Fibroblast of lung (primary cell): ENCODE measurements at regions not wholly inside any gene's neighbourhood (a gene's known extent, or its start where the extent isn't known, plus 50 kb on each side); places are given as distances from the start of the nearest gene placed in this dataset.
A peak's percentile ranks its signal among the peaks of the same experiment; 100 is the strongest.

Experiments used
- DNase-seq, 2 donors: peaks; one replicate each; pipeline versions ENCODE4 v3.0.0 to v3.0.0-alpha.2; 2010; ENCODE audit warnings: low read depth in 2 of 2
- H2AFZ ChIP-seq: 2 replicates; pipeline ENCODE4 v1.5.1; 2012; ENCODE audit warnings: low read length, control low read depth, inconsistent platforms
- H3K27ac ChIP-seq: 2 replicates; pipeline ENCODE4 v1.5.1; 2011; ENCODE audit warnings: low read length, control low read depth; ENCODE audit not compliant: insufficient read depth
- H3K27me3 ChIP-seq: 2 replicates; pipeline ENCODE4 v1.5.1; 2011; ENCODE audit warnings: mild to moderate bottlenecking, low read length; ENCODE audit not compliant: control insufficient read depth, insufficient read depth
- H3K36me3 ChIP-seq: 2 replicates; pipeline ENCODE4 v1.5.1; 2011; ENCODE audit warnings: low read length; ENCODE audit not compliant: control insufficient read depth, insufficient read depth
- H3K4me1 ChIP-seq: 2 replicates; pipeline ENCODE4 v1.5.1; 2011; ENCODE audit warnings: low read length; ENCODE audit not compliant: control insufficient read depth, insufficient read depth; ENCODE audit errors: extremely low read depth
- H3K4me2 ChIP-seq: 2 replicates; pipeline ENCODE4 v1.5.1; 2011; ENCODE audit warnings: low read length, control low read depth; ENCODE audit not compliant: insufficient read depth; ENCODE audit errors: extremely low read depth
- H3K4me3 ChIP-seq, 4 experiments: fragments of 200-600 bp in 1 of 4; sonication (generic) in 1 of 4; replicated peaks in 1 of 4; 2 replicates each; pipeline ENCODE4 v1.5.1; 2011 to 2016; ENCODE audit warnings: low read length in 4 of 4, low read depth in 3 of 4, mild to moderate bottlenecking in 3 of 4, control low read depth in 2 of 4, inconsistent platforms in 1 of 4, mixed read lengths in 1 of 4; ENCODE audit not compliant: insufficient read depth in 1 of 4; ENCODE audit errors: control extremely low read depth in 1 of 4
- H3K79me2 ChIP-seq: 2 replicates; pipeline ENCODE4 v1.5.1; 2012; ENCODE audit warnings: mild to moderate bottlenecking, low read length, inconsistent platforms; ENCODE audit not compliant: control insufficient read depth, insufficient read depth
- H3K9ac ChIP-seq: 2 replicates; pipeline ENCODE4 v1.5.1; 2011; ENCODE audit warnings: mild to moderate bottlenecking, low read length, control low read depth; ENCODE audit not compliant: insufficient read depth
- H3K9me3 ChIP-seq: 2 replicates; pipeline ENCODE4 v1.5.1; 2012; ENCODE audit warnings: low read depth, low read length; ENCODE audit not compliant: control insufficient read depth, insufficient read depth
- H4K20me1 ChIP-seq: 2 replicates; pipeline ENCODE4 v1.5.1; 2011; ENCODE audit warnings: low read length; ENCODE audit not compliant: control insufficient read depth, insufficient read depth; ENCODE audit errors: extremely low read depth
- CTCF ChIP-seq, 2 donors: IDR thresholded peaks in 1 of 2; conservative IDR thresholded peaks in 1 of 2; 1 replicate in 1 of 2; 2 replicates in 1 of 2; pipeline ENCODE4 v1.5.1; 2011 to 2012; ENCODE audit warnings: low read length in 2 of 2, control low read depth in 1 of 2, inconsistent platforms in 1 of 2, low read depth in 1 of 2, mild to moderate bottlenecking in 1 of 2
- EZH2 ChIP-seq: IDR thresholded peaks from 2 replicates; pipeline ENCODE4 v1.5.1; 2012; ENCODE audit warnings: low read length, control low read depth, mild to moderate bottlenecking; ENCODE audit errors: missing control alignments

- no peak overlapping the region for H2AFZ ChIP-seq
- no peaks in the 10 kb centered on the region for H3K4me1 ChIP-seq
- H3K4me3 ChIP-seq = no peak overlapping the region
- H3K4me2 ChIP-seq = no peak overlapping the region
- no peaks in the 10 kb centered on the region for H3K27me3 ChIP-seq
- no peak overlapping the region for H3K27ac ChIP-seq
- H3K9ac ChIP-seq = no peak overlapping the region
- H3K79me2 ChIP-seq = no peaks in the 10 kb centered on the region
- H4K20me1 ChIP-seq = no peaks in the 10 kb centered on the region
- DNase-seq = no peak
- H3K36me3 ChIP-seq = no peaks in the 10 kb centered on the region
- TF ChIP-seq EZH2 (no peak), CTCF (conservative IDR thresholded peaks at IDR 0.05 in 1 of 2, IDR thresholded peaks at IDR 0.05 in 1 of 2; ENCODE audit: low read depth in 1 of 2, low read length in 2 of 2) (no peak)
- no peaks in the 10 kb centered on the region for H3K9me3 ChIP-seq
Observed at GRCh38 chr20:40203032-40203431, 486.0 kb downstream of the MAFB start.

- Histone ChIP-seq H4K20me1 (no peaks in the 10 kb centered on the region), H3K27me3 (no peaks in the 10 kb centered on the region), H3K36me3 (no peaks in the 10 kb centered on the region), H3K9ac (no peak overlapping the region), H3K27ac (no peak overlapping the region), H3K4me3 (no peak overlapping the region), H2AFZ (no peak overlapping the region), H3K4me1 (no peaks in the 10 kb centered on the region), H3K4me2 (no peak overlapping the region), H3K79me2 (no peaks in the 10 kb centered on the region), H3K9me3 (no peaks in the 10 kb centered on the region)
- no peak for TF ChIP-seq EZH2
- no peak for TF ChIP-seq CTCF (conservative IDR thresholded peaks at IDR 0.05 in 1 of 2, IDR thresholded peaks at IDR 0.05 in 1 of 2; ENCODE audit: low read depth in 1 of 2, low read length in 2 of 2)
- DNase-seq = peak; percentile 1
Observed at GRCh38 chr20:40197691-40198090, 491.3 kb downstream of the MAFB start.

GRCh38 chr20:40196846-40197436, 492.1 kb downstream of the MAFB start:
- H3K27me3 ChIP-seq = no peaks in the 10 kb centered on the region
- no peaks in the 10 kb centered on the region for H3K9me3 ChIP-seq
- H4K20me1 ChIP-seq = no peaks in the 10 kb centered on the region
- no peaks in the 10 kb centered on the region for H3K79me2 ChIP-seq
- DNase-seq = no peak
- no peaks in the 10 kb centered on the region for H3K36me3 ChIP-seq
- H3K4me2 ChIP-seq = no peak overlapping the region
- TF ChIP-seq CTCF (conservative IDR thresholded peaks at IDR 0.05 in 1 of 2, IDR thresholded peaks at IDR 0.05 in 1 of 2; ENCODE audit: low read depth in 1 of 2, low read length in 2 of 2) (no peak), EZH2 (no peak)
- no peaks in the 10 kb centered on the region for H3K4me1 ChIP-seq
- H3K4me3 ChIP-seq = no peak overlapping the region
- H3K9ac ChIP-seq = no peak overlapping the region
- no peak overlapping the region for H3K27ac ChIP-seq
- no peak overlapping the region for H2AFZ ChIP-seq
